ENCODE measurements at regions not wholly inside any gene's neighbourhood (a gene's known extent, or its start where the extent isn't known, plus 50 kb on each side); places are given as distances from the start of the nearest gene placed in this dataset.

DNA sequence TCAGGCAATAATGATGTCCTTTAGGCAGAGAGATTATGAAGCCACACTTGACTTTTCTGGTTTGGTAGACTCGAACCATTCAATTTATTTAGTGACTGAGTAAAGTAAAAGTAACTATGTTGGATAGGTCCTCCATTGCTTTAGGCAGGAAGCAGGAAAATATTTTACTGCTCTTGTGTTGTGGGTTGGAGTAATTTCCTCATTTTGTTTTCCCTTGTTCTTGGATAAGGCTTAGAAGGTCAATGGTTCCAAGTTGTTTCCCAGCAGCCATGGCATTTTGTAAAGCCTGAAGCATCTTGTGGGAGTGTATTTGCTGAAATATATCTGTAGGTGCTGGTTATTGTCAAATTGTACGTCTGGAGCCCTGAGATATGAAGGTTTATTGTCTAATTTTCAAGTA is 161.2 kb upstream of the SLC38A2 start:
- H3K4ac ChIP-seq (ENCODE audit: low read depth, low read length), result 0 out of 2 replicates have a peak overlapping the region, but pooled peaks have one; percentile 4
- dilution Hi-C loops (cut with HindIII; ENCODE audit: low sequenced_read_pairs, unreplicated experiment), result no loop called here
- DNase-seq, result no peak
- no peak overlapping the region for H2AK9ac ChIP-seq (replicated peaks; ENCODE audit: low read depth, low read length, poor library complexity)
- 0 out of 2 replicates have a peak, but pooled peaks cover 4% of the 10 kb centered on the region for H3K9me1 ChIP-seq (ENCODE audit: insufficient read depth, low read length)
- no TSS peak for BruUV-seq (replicated peaks)
- peak overlapping the region; percentile 44; the same call in 1 of the 2 replicates for H4K5ac ChIP-seq (ENCODE audit: low read depth, low read length)
- H2AFZ ChIP-seq (replicated peaks; ENCODE audit: low read length, poor library complexity), result no peak overlapping the region
- H3K23ac ChIP-seq (ENCODE audit: low read depth, low read length), result no peak overlapping the region
- in situ Hi-C loops (cut with MboI; ENCODE audit: low sequenced_read_pairs), result no loop called here
- 0 out of 3 replicates have a peak overlapping the region, but pooled peaks have one; percentile 15 for H2BK15ac ChIP-seq (ENCODE audit: low read depth, low read length)
- no peaks in the 10 kb centered on the region for H3K27me3 ChIP-seq (ENCODE audit: control insufficient read depth, insufficient read depth, low read length)
- H3K4me1 ChIP-seq (ENCODE audit: control insufficient read depth, insufficient read depth, low read length), result peaks cover 6% of the 10 kb centered on the region
- ChIA-PET POLR2A (ENCODE audit: unreplicated experiment) (no interaction called here), CTCF (interaction anchor here (1.6 kb wide), 1 partner anchor 15 kb away, joined by 4 read pairs; no protein-coding TSS in a partner anchor)
- H3K56ac ChIP-seq (ENCODE audit: extremely low read depth, insufficient read depth, low read length), result no peak overlapping the region
- H2BK120ac ChIP-seq (ENCODE audit: low read depth, low read length), result no peak overlapping the region
- H3K36me3 ChIP-seq (ENCODE audit: control insufficient read depth, insufficient read depth, low read length), result no peaks in the 10 kb centered on the region
- ATAC-seq (ENCODE audit: low read depth), result no peak
- H3K27ac ChIP-seq (ENCODE audit: insufficient read depth, low read length), result no peak overlapping the region
- H2BK5ac ChIP-seq (ENCODE audit: low read depth, low read length, poor library complexity, severe bottlenecking), result no peak overlapping the region
- H3K4me3 ChIP-seq (ENCODE audit: insufficient read depth, low read depth, low read length), result no peak overlapping the region
- no peak overlapping the region for H4K8ac ChIP-seq (ENCODE audit: low read depth in 2 of 2, low read length in 2 of 2)
- WGBS, 2 experiments (ENCODE audit: extremely low coverage in 2 of 2, insufficient read length in 1 of 2), result no CpG with 5 or more reads among the region's 2 CpGs
- no peak overlapping the region for H4K91ac ChIP-seq (ENCODE audit: insufficient read depth, low read depth, low read length)
- peaks cover 0 to 5% of the 10 kb centered on the region in 2 experiments; a peak in 2 of 4 replicates for H3K79me1 ChIP-seq (ENCODE audit: low read depth in 1 of 2, low read length in 2 of 2)
- intact Hi-C loops (cut with micrococcal nuclease), result no loop called here
- H4K20me1 ChIP-seq (ENCODE audit: insufficient read depth, low read length), result no peaks in the 10 kb centered on the region
- no peak overlapping the region for H2AK5ac ChIP-seq (ENCODE audit: low read depth, low read length)
- peak overlapping the region; percentile 8; the same call in 1 of the 2 replicates for H2BK20ac ChIP-seq (ENCODE audit: low read depth, low read length)
- peaks cover 2% of the 10 kb centered on the region; the same call in 1 of the 2 replicates for H3K9me3 ChIP-seq (ENCODE audit: control insufficient read depth, insufficient read depth, low read length)
- TF ChIP-seq RAD21 (IDR thresholded peaks at IDR 0.05; ENCODE audit: low read length) (no peak), CEBPB (IDR thresholded peaks at IDR 0.05; ENCODE audit: low read depth, low read length) (no peak), CHD1 (IDR thresholded peaks at IDR 0.05; ENCODE audit: low read depth, low read length) (no peak), NFE2L2 (IDR thresholded peaks at IDR 0.05; ENCODE audit: low read depth, low read length) (no peak), RCOR1 (IDR thresholded peaks at IDR 0.05; ENCODE audit: insufficient replicate concordance, low read length) (no peak), BHLHE40 (IDR thresholded peaks at IDR 0.05; ENCODE audit: low read depth, low read length) (no peak), POLR2A (IDR thresholded peaks at IDR 0.05; ENCODE audit: low read depth, low read length) (no peak)
- no peak overlapping the region for H3K18ac ChIP-seq (ENCODE audit: low read depth, low read length)
- H3K4me2 ChIP-seq (ENCODE audit: low read depth, low read length), result no peak overlapping the region
- H3K14ac ChIP-seq (replicated peaks; ENCODE audit: low read depth, low read length), result 0 out of 2 replicates have a peak overlapping the region, but pooled peaks have one; percentile 15
- no peak overlapping the region for H3K9ac ChIP-seq (ENCODE audit: low read depth, low read length)

Data from IMR-90 (cell line).